Kidney (tissue), 13 donors: ENCODE measurements at regions not wholly inside any gene's neighbourhood (a gene's known extent, or its start where the extent isn't known, plus 50 kb on each side); places are given as distances from the start of the nearest gene placed in this dataset.
A peak's percentile ranks its signal among the peaks of the same experiment; 100 is the strongest.

Experiments
- DNase-seq, 5 donors: peaks; one replicate each; pipeline ENCODE4 v3.0.0-alpha.2; 2013 to 2020
- FAIRE-seq: peaks from 2 replicates; lab custom pipeline; 2012; peaks lifted over from hg19 to GRCh38; lab: Jason Lieb, UNC
- H3K27ac ChIP-seq, 2 donors: one replicate each; pipeline ENCODE4 v1.7.0; 2013; ENCODE audit warnings: low read depth in 2 of 2, low read length in 2 of 2, inconsistent platforms in 1 of 2
- H3K27me3 ChIP-seq: one replicate; pipeline ENCODE4 v1.7.1; 2013; ENCODE audit warnings: low read length, inconsistent platforms; ENCODE audit not compliant: control insufficient read depth, insufficient read depth
- H3K36me3 ChIP-seq, 3 donors: one replicate each; pipeline versions ENCODE4 v1.7.0 to v1.7.1; 2013; ENCODE audit warnings: low read length in 3 of 3, control low read depth in 1 of 3, inconsistent platforms in 1 of 3; ENCODE audit not compliant: insufficient read depth in 3 of 3, control insufficient read depth in 2 of 3
- H3K4me1 ChIP-seq, 3 donors: one replicate each; pipeline versions ENCODE4 v1.7.0 to v1.7.1; 2013; ENCODE audit warnings: low read length in 3 of 3, inconsistent platforms in 1 of 3, low read depth in 1 of 3; ENCODE audit not compliant: control insufficient read depth in 2 of 3, insufficient read depth in 2 of 3
- H3K4me3 ChIP-seq, 3 donors: one replicate each; pipeline versions ENCODE4 v1.7.0 to v1.8.1; 2013; ENCODE audit warnings: low read length in 3 of 3, control low read depth in 1 of 3, inconsistent platforms in 1 of 3
- H3K9ac ChIP-seq, 3 donors: one replicate each; pipeline versions ENCODE4 v1.7.0 to v1.7.1; 2013; ENCODE audit warnings: low read length in 3 of 3, control low read depth in 1 of 3, inconsistent platforms in 1 of 3
- H3K9me3 ChIP-seq, 3 donors: one replicate each; pipeline versions ENCODE4 v1.7.0 to v1.7.1; 2013; ENCODE audit warnings: low read length in 3 of 3, control low read depth in 1 of 3, inconsistent platforms in 1 of 3; ENCODE audit not compliant: control insufficient read depth in 2 of 3, insufficient read depth in 1 of 3
- intact Hi-C: fragments of 100-400 bp; cut with DNase I; formaldehyde crosslinking; loops from one replicate; pipeline ENCODE4 v1.11.1; 2022
- TF ChIP-seq, protein P1 (sequence below): IDR thresholded peaks from 3 replicates; pipeline ENCODE4 v1.5.1; 2012; ENCODE audit warnings: mild to moderate bottlenecking, moderate library complexity, borderline replicate concordance; ENCODE audit not compliant: insufficient read depth; ENCODE audit errors: extremely low read depth
- donor health status: control.
- donor health status: control.
- donor health status: control.
- donor health status: control.
- donor health status: control.
- donor health status: DM: yes; HTN: yes; CAD: no.
- donor health status: Normal renal cell carcinoma (clear cell type).

DNA sequence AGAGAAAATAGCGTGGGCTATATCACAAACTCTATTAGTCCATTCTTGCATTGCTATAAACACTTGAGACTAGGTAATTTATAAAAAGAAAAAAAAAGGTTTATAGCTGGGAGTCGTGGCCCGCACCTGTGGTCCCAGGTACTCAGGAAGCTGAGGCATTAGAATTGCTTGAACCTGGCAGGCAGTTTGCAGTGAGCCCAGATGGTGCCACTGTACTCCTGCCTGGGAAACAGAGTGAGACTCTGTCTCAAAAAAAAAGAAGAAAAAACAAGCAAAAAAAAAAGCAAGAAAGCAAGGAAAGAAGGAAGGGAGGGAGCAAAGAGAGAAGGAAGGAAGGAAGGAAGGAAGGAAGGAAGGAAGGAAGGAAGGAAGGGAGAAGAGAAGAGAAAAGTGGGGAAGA is 904.2 kb upstream of the EDIL3 start:
- Histone ChIP-seq H3K27ac (no peak overlapping the region), H3K4me3 (no peak overlapping the region), H3K36me3 (no peaks in the 10 kb centered on the region), H3K27me3 (no peaks in the 10 kb centered on the region), H3K9ac (no peak overlapping the region), H3K4me1 (no peaks in the 10 kb centered on the region), H3K9me3 (no peaks in the 10 kb centered on the region)
- intact Hi-C loops, result no loop called here
- TF ChIP-seq, protein P1, sequence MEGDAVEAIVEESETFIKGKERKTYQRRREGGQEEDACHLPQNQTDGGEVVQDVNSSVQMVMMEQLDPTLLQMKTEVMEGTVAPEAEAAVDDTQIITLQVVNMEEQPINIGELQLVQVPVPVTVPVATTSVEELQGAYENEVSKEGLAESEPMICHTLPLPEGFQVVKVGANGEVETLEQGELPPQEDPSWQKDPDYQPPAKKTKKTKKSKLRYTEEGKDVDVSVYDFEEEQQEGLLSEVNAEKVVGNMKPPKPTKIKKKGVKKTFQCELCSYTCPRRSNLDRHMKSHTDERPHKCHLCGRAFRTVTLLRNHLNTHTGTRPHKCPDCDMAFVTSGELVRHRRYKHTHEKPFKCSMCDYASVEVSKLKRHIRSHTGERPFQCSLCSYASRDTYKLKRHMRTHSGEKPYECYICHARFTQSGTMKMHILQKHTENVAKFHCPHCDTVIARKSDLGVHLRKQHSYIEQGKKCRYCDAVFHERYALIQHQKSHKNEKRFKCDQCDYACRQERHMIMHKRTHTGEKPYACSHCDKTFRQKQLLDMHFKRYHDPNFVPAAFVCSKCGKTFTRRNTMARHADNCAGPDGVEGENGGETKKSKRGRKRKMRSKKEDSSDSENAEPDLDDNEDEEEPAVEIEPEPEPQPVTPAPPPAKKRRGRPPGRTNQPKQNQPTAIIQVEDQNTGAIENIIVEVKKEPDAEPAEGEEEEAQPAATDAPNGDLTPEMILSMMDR, result no peak
- FAIRE-seq (no peak), DNase-seq (no peak)

- intact Hi-C loops, result no loop called here
- FAIRE-seq (no peak), DNase-seq (peak in 2 of 5 donors; percentile 18 to 22)
- Histone ChIP-seq H3K9ac (peak overlapping the region in 2 of 3 donors; percentile 15), H3K4me3 (peak overlapping the region; percentile 55 to 80 (median 67)), H3K4me1 (no peaks in the 10 kb centered on the region), H3K27me3 (no peaks in the 10 kb centered on the region), H3K9me3 (no peaks in the 10 kb centered on the region), H3K27ac (no peak overlapping the region), H3K36me3 (no peaks in the 10 kb centered on the region)
- TF ChIP-seq, protein P1, result no peak
Measured at GRCh38 chr5:85293145-85293785, 908.6 kb upstream of the EDIL3 start.

GRCh38 chr5:85304524-85304923 is 919.8 kb upstream of the EDIL3 start:
- Histone ChIP-seq H3K27me3 (no peaks in the 10 kb centered on the region), H3K4me3 (no peak overlapping the region), H3K4me1 (no peaks in the 10 kb centered on the region), H3K9ac (no peak overlapping the region), H3K27ac (no peak overlapping the region), H3K36me3 (no peaks in the 10 kb centered on the region), H3K9me3 (no peaks in the 10 kb centered on the region)
- DNase-seq (no peak), FAIRE-seq (no peak)
- TF ChIP-seq, protein P1, result no peak
- intact Hi-C loops, result no loop called here

DNA sequence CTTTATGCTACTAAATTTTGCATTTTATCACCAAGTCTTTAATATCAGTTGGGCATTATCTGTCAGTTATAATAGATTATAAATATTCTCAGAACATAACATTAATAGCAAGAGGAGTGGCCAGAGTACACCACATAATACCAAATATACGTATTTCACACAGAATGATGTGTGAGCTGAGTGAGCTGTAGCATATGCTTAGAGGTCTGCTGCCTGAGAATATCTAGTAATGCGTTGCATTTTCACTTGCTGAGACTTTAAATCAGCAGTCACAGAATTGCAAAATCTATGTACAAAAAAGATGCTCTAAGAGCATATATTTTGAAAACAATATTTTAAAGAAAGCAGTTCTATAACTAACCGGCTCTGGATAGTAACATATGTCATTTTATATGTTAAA is 921.1 kb upstream of the EDIL3 start:
- TF ChIP-seq, protein P1, result no peak
- no peak overlapping the region for H3K4me3 ChIP-seq
- H3K4me1 ChIP-seq, result no peaks in the 10 kb centered on the region
- H3K9ac ChIP-seq, result no peak overlapping the region
- H3K36me3 ChIP-seq, result no peaks in the 10 kb centered on the region
- no peak for FAIRE-seq
- no peaks in the 10 kb centered on the region for H3K27me3 ChIP-seq
- H3K9me3 ChIP-seq, result no peaks in the 10 kb centered on the region
- intact Hi-C loops, result no loop called here
- no peak overlapping the region for H3K27ac ChIP-seq
- no peak for DNase-seq
